HL-60 (cell line): ENCODE measurements at regions not wholly inside any gene's neighbourhood (a gene's known extent, or its start where the extent isn't known, plus 50 kb on each side); places are given as distances from the start of the nearest gene placed in this dataset.

Source experiments
- DNase-seq, 2 experiments: peaks; one replicate each; pipeline ENCODE4 v3.0.0-alpha.2; 2010 to 2020; ENCODE audit warnings: low read depth in 1 of 2, low spot score in 1 of 2
- H3K27ac ChIP-seq: fragments of 250-450 bp; sonication (Bioruptor Pico); replicated peaks from 2 replicates; pipeline ENCODE4 v1.5.1; 2020; ENCODE audit warnings: mild to moderate bottlenecking, moderate library complexity
- H3K27me3 ChIP-seq: fragments of 250-450 bp; sonication (Bioruptor Pico); 2 replicates; pipeline ENCODE4 v1.5.1; 2021; ENCODE audit warnings: mild to moderate bottlenecking, moderate library complexity; ENCODE audit not compliant: insufficient read depth, poor library complexity, severe bottlenecking
- H3K4me3 ChIP-seq: replicated peaks from 2 replicates; pipeline ENCODE4 v1.5.1; 2011; ENCODE audit warnings: mild to moderate bottlenecking, control low read depth, low read length; ENCODE audit not compliant: insufficient read depth
- GABPA ChIP-seq: IDR thresholded peaks from 2 replicates; pipeline ENCODE4 v1.6.1; 2012; ENCODE audit warnings: low read depth
- POLR2AphosphoS5 ChIP-seq: IDR thresholded peaks from 2 replicates; pipeline ENCODE4 v1.6.1; 2012; ENCODE audit warnings: low read depth
- SPI1 ChIP-seq: IDR thresholded peaks from 2 replicates; pipeline ENCODE4 v1.6.1; 2012; ENCODE audit warnings: low read depth, mild to moderate bottlenecking, borderline replicate concordance
- TF ChIP-seq, protein P1 (sequence below): IDR thresholded peaks from one replicate; pipeline ENCODE4 v1.5.1; 2011; ENCODE audit warnings: low read length, control low read depth, inconsistent platforms; ENCODE audit not compliant: insufficient read depth
- TF ChIP-seq, protein P2 (sequence below): IDR thresholded peaks from 2 replicates; pipeline ENCODE4 v1.6.1; 2012; ENCODE audit warnings: low read depth; ENCODE audit not compliant: insufficient replicate concordance

DNA sequence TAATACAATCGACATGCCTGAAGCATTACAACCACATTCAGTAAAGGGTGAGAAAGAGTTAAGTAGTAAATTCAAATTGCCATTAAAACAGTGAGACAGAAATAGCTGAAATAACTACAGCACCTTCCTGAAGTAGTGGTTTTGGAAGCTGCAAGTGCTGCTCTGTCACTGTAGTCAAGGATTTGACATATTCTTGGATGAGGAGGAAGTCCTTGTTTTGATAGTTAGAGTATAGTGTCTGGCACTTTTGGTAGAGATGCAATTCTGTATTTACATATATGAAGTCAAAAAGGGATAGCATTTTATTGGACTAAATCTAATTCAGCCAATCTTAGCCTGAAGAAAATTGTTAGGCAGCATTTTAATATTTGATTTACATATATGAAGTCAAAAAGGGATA lies 1559.6 kb downstream of the TECRL start:
- DNase-seq = no peak
- no peak overlapping the region for H3K4me3 ChIP-seq
- H3K27ac ChIP-seq = no peak overlapping the region
- H3K27me3 ChIP-seq = no peaks in the 10 kb centered on the region
- TF ChIP-seq, protein P1, sequence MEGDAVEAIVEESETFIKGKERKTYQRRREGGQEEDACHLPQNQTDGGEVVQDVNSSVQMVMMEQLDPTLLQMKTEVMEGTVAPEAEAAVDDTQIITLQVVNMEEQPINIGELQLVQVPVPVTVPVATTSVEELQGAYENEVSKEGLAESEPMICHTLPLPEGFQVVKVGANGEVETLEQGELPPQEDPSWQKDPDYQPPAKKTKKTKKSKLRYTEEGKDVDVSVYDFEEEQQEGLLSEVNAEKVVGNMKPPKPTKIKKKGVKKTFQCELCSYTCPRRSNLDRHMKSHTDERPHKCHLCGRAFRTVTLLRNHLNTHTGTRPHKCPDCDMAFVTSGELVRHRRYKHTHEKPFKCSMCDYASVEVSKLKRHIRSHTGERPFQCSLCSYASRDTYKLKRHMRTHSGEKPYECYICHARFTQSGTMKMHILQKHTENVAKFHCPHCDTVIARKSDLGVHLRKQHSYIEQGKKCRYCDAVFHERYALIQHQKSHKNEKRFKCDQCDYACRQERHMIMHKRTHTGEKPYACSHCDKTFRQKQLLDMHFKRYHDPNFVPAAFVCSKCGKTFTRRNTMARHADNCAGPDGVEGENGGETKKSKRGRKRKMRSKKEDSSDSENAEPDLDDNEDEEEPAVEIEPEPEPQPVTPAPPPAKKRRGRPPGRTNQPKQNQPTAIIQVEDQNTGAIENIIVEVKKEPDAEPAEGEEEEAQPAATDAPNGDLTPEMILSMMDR = no peak
- TF ChIP-seq SPI1 (no peak), GABPA (no peak), POLR2AphosphoS5 (no peak)
- TF ChIP-seq, protein P2, sequence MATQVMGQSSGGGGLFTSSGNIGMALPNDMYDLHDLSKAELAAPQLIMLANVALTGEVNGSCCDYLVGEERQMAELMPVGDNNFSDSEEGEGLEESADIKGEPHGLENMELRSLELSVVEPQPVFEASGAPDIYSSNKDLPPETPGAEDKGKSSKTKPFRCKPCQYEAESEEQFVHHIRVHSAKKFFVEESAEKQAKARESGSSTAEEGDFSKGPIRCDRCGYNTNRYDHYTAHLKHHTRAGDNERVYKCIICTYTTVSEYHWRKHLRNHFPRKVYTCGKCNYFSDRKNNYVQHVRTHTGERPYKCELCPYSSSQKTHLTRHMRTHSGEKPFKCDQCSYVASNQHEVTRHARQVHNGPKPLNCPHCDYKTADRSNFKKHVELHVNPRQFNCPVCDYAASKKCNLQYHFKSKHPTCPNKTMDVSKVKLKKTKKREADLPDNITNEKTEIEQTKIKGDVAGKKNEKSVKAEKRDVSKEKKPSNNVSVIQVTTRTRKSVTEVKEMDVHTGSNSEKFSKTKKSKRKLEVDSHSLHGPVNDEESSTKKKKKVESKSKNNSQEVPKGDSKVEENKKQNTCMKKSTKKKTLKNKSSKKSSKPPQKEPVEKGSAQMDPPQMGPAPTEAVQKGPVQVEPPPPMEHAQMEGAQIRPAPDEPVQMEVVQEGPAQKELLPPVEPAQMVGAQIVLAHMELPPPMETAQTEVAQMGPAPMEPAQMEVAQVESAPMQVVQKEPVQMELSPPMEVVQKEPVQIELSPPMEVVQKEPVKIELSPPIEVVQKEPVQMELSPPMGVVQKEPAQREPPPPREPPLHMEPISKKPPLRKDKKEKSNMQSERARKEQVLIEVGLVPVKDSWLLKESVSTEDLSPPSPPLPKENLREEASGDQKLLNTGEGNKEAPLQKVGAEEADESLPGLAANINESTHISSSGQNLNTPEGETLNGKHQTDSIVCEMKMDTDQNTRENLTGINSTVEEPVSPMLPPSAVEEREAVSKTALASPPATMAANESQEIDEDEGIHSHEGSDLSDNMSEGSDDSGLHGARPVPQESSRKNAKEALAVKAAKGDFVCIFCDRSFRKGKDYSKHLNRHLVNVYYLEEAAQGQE = no peak

DNA sequence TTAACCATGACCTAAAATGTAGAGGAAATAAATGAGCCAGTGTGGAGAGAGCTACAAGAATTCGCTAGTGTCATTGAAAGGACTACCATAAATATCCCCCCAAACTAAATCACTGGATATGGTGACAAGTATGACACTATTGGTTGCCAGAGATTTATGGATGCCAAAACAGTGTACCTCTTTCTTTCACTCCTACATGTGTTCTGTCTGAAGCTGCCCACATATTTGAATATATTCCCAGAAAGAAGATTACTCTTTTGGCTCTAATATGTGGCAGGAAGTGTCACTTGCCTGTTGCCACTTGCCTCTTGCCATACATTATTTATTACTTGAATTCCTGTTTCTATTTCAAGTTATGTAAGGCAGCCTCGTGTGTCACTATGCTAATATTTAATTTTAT lies 1573.6 kb downstream of the TECRL start:
- Histone ChIP-seq H3K27ac (no peak overlapping the region), H3K27me3 (no peaks in the 10 kb centered on the region), H3K4me3 (no peak overlapping the region)
- no peak for TF ChIP-seq GABPA
- DNase-seq = no peak

DNA sequence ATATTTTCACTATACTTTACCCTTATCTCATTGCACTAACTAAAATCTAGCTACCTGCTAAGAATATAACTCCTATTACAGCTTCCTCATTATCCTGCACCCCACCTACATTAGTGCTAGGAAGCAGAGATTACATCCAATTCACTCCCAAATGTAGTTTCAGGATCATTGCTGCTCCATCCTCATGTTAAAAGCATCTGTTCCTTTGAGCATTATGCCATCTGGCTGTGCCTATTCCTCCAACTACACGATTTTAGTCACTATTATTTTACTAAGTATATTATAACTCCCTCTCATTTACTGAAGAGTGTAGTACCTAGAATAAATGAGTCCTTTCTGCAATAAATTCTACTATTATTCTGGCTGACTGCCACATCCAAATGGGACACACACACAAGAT lies 1586.9 kb downstream of the TECRL start:
- no peaks in the 10 kb centered on the region for H3K27me3 ChIP-seq
- no peak overlapping the region for H3K27ac ChIP-seq
- no peak overlapping the region for H3K4me3 ChIP-seq
- TF ChIP-seq POLR2AphosphoS5 (no peak), SPI1 (no peak), GABPA (no peak)
- TF ChIP-seq, protein P2 = no peak
- TF ChIP-seq, protein P1 = no peak
- DNase-seq = no peak

DNA sequence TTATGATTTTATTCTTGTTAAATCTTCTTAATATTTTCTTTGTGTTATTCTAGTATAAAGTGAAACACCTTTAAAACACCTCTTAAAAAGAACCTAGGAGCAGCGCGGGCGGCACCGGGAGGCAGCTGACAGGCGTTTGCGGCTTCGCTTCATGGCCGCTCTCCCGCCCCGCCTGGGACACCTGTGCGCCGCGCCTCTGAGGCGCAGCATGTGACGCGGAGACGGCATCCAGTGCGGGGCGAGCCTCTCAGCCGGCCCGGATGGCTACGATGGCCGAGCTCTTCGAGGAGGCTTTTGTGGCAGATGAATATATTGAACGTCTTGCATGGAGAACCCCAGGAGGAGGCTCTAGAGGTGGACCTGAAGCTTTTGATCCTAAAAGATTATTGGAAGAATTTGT lies 1592.7 kb downstream of the TECRL start:
- Histone ChIP-seq H3K4me3 (no peak overlapping the region), H3K27ac (no peak overlapping the region), H3K27me3 (no peaks in the 10 kb centered on the region)
- TF ChIP-seq, protein P1 = no peak
- no peak for TF ChIP-seq SPI1
- TF ChIP-seq, protein P2 = no peak
- no peak for TF ChIP-seq POLR2AphosphoS5
- no peak for TF ChIP-seq GABPA
- no peak for DNase-seq
